ENCODE measurements at regions not wholly inside any gene's neighbourhood (a gene's known extent, or its start where the extent isn't known, plus 50 kb on each side); places are given as distances from the start of the nearest gene placed in this dataset.
"Not testable (repeated sequence)": the region's sequence is repeated elsewhere in the genome, so short reads cannot be mapped to it uniquely, and the experiment has no call there.

GRCh38 chr10:22797796-22798195 lies 83.4 kb upstream of the PIP4K2A start:
- TF ChIP-seq CTCF, EP300, POLR2AphosphoS5, POLR2A (IDR thresholded peaks at IDR 0.05): not testable (repeated sequence)
